DOHH2 (cell line): ENCODE measurements at regions not wholly inside any gene's neighbourhood (a gene's known extent, or its start where the extent isn't known, plus 50 kb on each side); places are given as distances from the start of the nearest gene placed in this dataset.

Experiments used
- H3F3A ChIP-seq: fragments of 200-600 bp; sonication (generic), shearing (Covaris generic); 2 replicates; pipeline ENCODE4 v1.6.0; 2016; ENCODE audit warnings: antibody characterized with exemption, mild to moderate bottlenecking; ENCODE audit not compliant: control insufficient read depth, insufficient read depth
- H3K27ac ChIP-seq: fragments of 200-600 bp; sonication (generic); 2 replicates; pipeline ENCODE4 v1.5.1; 2014; ENCODE audit warnings: low read depth, mild to moderate bottlenecking, low read length, moderate library complexity
- H3K27me3 ChIP-seq: fragments of 200-600 bp; sonication (generic); 2 replicates; pipeline ENCODE4 v1.6.1; 2014; ENCODE audit warnings: mild to moderate bottlenecking, low read length, mixed read lengths; ENCODE audit not compliant: control insufficient read depth
- H3K36me3 ChIP-seq: fragments of 200-600 bp; sonication (generic); 2 replicates; pipeline ENCODE4 v1.6.1; 2014; ENCODE audit warnings: mild to moderate bottlenecking, low read length, moderate library complexity, mixed read lengths; ENCODE audit not compliant: control insufficient read depth
- H3K4me1 ChIP-seq: fragments of 200-600 bp; sonication (generic); 2 replicates; pipeline ENCODE4 v1.6.1; 2014; ENCODE audit warnings: mild to moderate bottlenecking, low read length, mixed read lengths; ENCODE audit not compliant: control insufficient read depth
- H3K4me2 ChIP-seq: fragments of 200-600 bp; sonication (generic); 2 replicates; pipeline ENCODE4 v1.6.0; 2014; ENCODE audit warnings: mild to moderate bottlenecking, low read length, moderate library complexity
- H3K4me3 ChIP-seq: fragments of 200-600 bp; sonication (generic); 2 replicates; pipeline ENCODE4 v1.5.1; 2014; ENCODE audit warnings: mild to moderate bottlenecking, low read length, mixed read lengths
- H3K79me2 ChIP-seq: fragments of 200-600 bp; sonication (generic); 2 replicates; pipeline ENCODE4 v1.6.1; 2014; ENCODE audit warnings: mild to moderate bottlenecking, low read length, mixed read lengths; ENCODE audit not compliant: control insufficient read depth
- H3K9me2 ChIP-seq: fragments of 200-600 bp; sonication (generic); replicated peaks from 2 replicates; pipeline ENCODE4 v1.6.1; 2014; ENCODE audit warnings: mild to moderate bottlenecking, low read length, mixed read lengths; ENCODE audit not compliant: control insufficient read depth
- H3K9me3 ChIP-seq: fragments of 200-600 bp; sonication (generic); 2 replicates; pipeline ENCODE4 v1.6.1; 2014; ENCODE audit warnings: antibody characterized with exemption, low read length, mixed read lengths; ENCODE audit not compliant: control insufficient read depth, insufficient read depth
- H4K20me1 ChIP-seq: fragments of 200-600 bp; sonication (generic); 2 replicates; pipeline ENCODE4 v1.6.0; 2014; ENCODE audit warnings: low read depth, mild to moderate bottlenecking, antibody characterized with exemption, low read length, moderate library complexity; ENCODE audit not compliant: control insufficient read depth, insufficient read depth
- EZH2phosphoT487 ChIP-seq: fragments of 200-600 bp; sonication (generic); IDR thresholded peaks from 2 replicates; pipeline ENCODE4 v1.6.1; 2017; ENCODE audit warnings: borderline replicate concordance, mild to moderate bottlenecking, antibody characterized with exemption, low read length, moderate library complexity, mixed read lengths
- TF ChIP-seq, protein P1 (sequence below): fragments of 200-600 bp; sonication (generic); IDR thresholded peaks from one replicate; pipeline ENCODE4 v1.5.1; 2014; ENCODE audit warnings: antibody characterized with exemption, mild to moderate bottlenecking, low read depth, low read length; ENCODE audit not compliant: poor library complexity, severe bottlenecking

DNA sequence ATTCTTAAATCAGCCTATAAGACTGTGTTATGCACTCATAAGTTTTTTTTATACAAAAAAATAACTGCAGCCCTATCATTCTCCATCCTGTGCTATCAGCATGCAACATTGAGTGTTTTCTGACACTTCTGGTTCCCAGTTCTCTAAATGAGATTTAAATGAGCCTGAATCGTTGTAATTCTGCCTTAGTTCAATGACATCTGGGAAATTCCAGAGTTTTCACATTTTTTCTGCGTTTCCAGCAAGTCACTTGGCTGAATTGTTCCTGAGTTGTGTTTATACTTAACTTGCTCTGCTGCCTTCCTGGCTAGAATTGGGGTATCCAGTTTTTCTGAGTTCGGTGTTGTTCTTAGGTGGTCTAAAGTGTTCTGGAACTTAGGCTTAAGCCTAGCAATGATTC is 636.1 kb upstream of the FZD8 start:
- Histone ChIP-seq H3K9me2 (no peaks in the 10 kb centered on the region), H3K36me3 (no peaks in the 10 kb centered on the region), H3F3A (no peaks in the 10 kb centered on the region), H3K4me1 (no peaks in the 10 kb centered on the region), H3K4me3 (no peak overlapping the region), H3K79me2 (no peaks in the 10 kb centered on the region), H3K27ac (no peak overlapping the region), H4K20me1 (no peaks in the 10 kb centered on the region), H3K9me3 (no peaks in the 10 kb centered on the region; the same call in 1 of the 2 replicates), H3K4me2 (no peak overlapping the region), H3K27me3 (no peaks in the 10 kb centered on the region)
- no peak for TF ChIP-seq EZH2phosphoT487
- TF ChIP-seq, protein P1, sequence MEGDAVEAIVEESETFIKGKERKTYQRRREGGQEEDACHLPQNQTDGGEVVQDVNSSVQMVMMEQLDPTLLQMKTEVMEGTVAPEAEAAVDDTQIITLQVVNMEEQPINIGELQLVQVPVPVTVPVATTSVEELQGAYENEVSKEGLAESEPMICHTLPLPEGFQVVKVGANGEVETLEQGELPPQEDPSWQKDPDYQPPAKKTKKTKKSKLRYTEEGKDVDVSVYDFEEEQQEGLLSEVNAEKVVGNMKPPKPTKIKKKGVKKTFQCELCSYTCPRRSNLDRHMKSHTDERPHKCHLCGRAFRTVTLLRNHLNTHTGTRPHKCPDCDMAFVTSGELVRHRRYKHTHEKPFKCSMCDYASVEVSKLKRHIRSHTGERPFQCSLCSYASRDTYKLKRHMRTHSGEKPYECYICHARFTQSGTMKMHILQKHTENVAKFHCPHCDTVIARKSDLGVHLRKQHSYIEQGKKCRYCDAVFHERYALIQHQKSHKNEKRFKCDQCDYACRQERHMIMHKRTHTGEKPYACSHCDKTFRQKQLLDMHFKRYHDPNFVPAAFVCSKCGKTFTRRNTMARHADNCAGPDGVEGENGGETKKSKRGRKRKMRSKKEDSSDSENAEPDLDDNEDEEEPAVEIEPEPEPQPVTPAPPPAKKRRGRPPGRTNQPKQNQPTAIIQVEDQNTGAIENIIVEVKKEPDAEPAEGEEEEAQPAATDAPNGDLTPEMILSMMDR: no peak

DNA sequence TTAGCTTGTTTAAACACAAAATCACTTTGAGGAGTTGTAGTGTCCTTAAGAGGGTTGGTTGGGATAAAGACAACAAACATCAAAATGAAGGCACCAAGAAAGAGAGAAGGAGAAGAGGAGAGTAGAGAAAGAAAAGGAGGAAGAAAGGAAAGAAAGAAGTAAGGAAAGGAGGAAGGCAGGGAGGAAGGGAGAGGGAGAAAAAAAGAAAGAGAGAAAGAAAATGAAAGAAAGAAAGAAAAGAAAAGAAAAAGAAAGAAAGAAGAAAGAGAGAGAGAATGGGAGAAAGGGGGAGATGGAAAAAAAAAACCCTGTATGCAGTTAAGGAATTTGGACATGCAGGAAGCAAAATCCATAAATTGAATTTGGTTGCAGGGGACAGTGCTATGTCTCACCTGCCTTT is 635.4 kb upstream of the FZD8 start:
- Histone ChIP-seq H3K79me2 (no peaks in the 10 kb centered on the region), H3K36me3 (no peaks in the 10 kb centered on the region), H3K27me3 (no peaks in the 10 kb centered on the region), H4K20me1 (no peaks in the 10 kb centered on the region), H3F3A (no peaks in the 10 kb centered on the region), H3K27ac (no peak overlapping the region), H3K4me3 (no peak overlapping the region), H3K9me2 (no peaks in the 10 kb centered on the region), H3K4me2 (no peak overlapping the region), H3K4me1 (no peaks in the 10 kb centered on the region), H3K9me3 (no peaks in the 10 kb centered on the region; the same call in 1 of the 2 replicates)
- TF ChIP-seq, protein P1: no peak
- no peak for TF ChIP-seq EZH2phosphoT487

DNA sequence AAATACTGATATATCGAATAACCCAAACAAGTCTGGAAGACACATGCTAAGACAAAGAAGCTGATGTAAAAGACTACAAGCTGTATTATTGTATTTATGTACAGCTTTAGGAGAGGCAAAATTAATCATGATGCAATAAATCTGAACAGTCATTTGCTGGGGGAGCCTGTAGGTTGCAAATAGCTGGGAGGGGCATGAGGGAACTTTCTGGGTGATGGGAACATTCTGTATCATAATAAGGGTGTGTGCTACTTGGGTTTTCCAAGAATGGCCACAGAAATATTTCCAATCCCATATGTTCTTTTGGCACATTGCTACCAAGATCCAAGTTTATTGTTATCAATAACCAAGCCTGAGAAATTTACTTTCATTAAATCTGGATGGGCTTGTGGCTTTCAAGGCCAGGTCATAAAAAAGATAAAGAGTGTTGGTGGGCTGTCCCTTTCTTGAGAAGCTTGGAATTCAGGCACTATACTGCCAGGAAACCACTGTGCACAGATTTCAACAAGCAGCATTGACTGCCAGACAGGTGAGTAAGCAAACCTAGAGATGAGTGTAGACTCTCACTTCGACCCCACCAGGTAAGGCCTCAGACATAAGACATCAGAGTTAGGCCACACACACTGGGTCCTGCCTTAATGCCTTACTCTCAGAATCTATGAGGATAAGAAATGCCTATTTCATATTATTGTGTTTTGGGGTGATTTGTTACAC is 629.7 kb upstream of the FZD8 start:
- Histone ChIP-seq H3K4me1 (no peaks in the 10 kb centered on the region), H3K27ac (no peak overlapping the region), H3K36me3 (no peaks in the 10 kb centered on the region), H3K4me2 (no peak overlapping the region), H3K9me3 (no peaks in the 10 kb centered on the region; the same call in 1 of the 2 replicates), H3K79me2 (no peaks in the 10 kb centered on the region), H3K27me3 (no peaks in the 10 kb centered on the region), H3K9me2 (no peaks in the 10 kb centered on the region), H3K4me3 (no peak overlapping the region), H4K20me1 (no peaks in the 10 kb centered on the region), H3F3A (no peaks in the 10 kb centered on the region)
- no peak for TF ChIP-seq EZH2phosphoT487
- TF ChIP-seq, protein P1: no peak
